GM12878 (cell line): ENCODE measurements at regions not wholly inside any gene's neighbourhood (a gene's known extent, or its start where the extent isn't known, plus 50 kb on each side); places are given as distances from the start of the nearest gene placed in this dataset.
A peak's percentile ranks its signal among the peaks of the same experiment; 100 is the strongest.

Experiments
- BRCA1 ChIP-seq: IDR thresholded peaks from 2 replicates; pipeline ENCODE4 v1.6.1; 2011; ENCODE audit warnings: low read depth, low read length, improper control_type of control experiment
- KLF5 ChIP-seq: fragments of 450-650 bp; IDR thresholded peaks from 2 replicates; pipeline ENCODE4 v1.6.1; 2014; ENCODE audit warnings: mild to moderate bottlenecking; ENCODE audit not compliant: partially characterized antibody
- MYB ChIP-seq: fragments of 150-350 bp; IDR thresholded peaks from 2 replicates; pipeline ENCODE4 v1.6.1; 2014; ENCODE audit warnings: mild to moderate bottlenecking, low read depth, low read length, borderline replicate concordance
- NFYA ChIP-seq: IDR thresholded peaks from 2 replicates; pipeline ENCODE4 v1.6.1; 2011; ENCODE audit warnings: low read depth, mild to moderate bottlenecking, low read length, improper control_type of control experiment, borderline replicate concordance
- POLR2AphosphoS5 ChIP-seq: IDR thresholded peaks from 2 replicates; pipeline ENCODE4 v1.6.1; 2011; ENCODE audit warnings: mild to moderate bottlenecking, low read length, inconsistent platforms
- RAD21 ChIP-seq: IDR thresholded peaks from 2 replicates; pipeline ENCODE4 v1.6.1; 2011; ENCODE audit warnings: mild to moderate bottlenecking, low read depth, low read length, moderate library complexity; ENCODE audit not compliant: insufficient read depth
- RFX5 ChIP-seq: IDR thresholded peaks from 2 replicates; pipeline ENCODE4 v1.6.1; 2011; ENCODE audit warnings: low read depth, low read length, improper control_type of control experiment
- SMAD5 ChIP-seq: IDR thresholded peaks from 2 replicates; pipeline ENCODE4 v1.6.1; 2016; ENCODE audit warnings: antibody characterized with exemption, low read depth
- STAT3 ChIP-seq: IDR thresholded peaks from 2 replicates; pipeline ENCODE4 v1.6.1; 2011; ENCODE audit warnings: low read depth, low read length, improper control_type of control experiment
- ZBTB11 ChIP-seq: fragments of 450-650 bp; formaldehyde crosslinking; IDR thresholded peaks from 2 replicates; pipeline ENCODE4 v1.5.0; 2022; ENCODE audit warnings: mild to moderate bottlenecking, missing genetic modification characterization
- ZZZ3 ChIP-seq: IDR thresholded peaks from 2 replicates; pipeline ENCODE4 v1.6.1; 2011; ENCODE audit warnings: low read depth; ENCODE audit not compliant: control insufficient read depth, insufficient read length
- TF ChIP-seq, protein P1 (sequence below), 3 experiments: IDR thresholded peaks in 2 of 3; conservative IDR thresholded peaks in 1 of 3; 2 replicates each; pipeline ENCODE4 v1.5.1; 2011; ENCODE audit warnings: low read depth in 3 of 3, low read length in 3 of 3, mild to moderate bottlenecking in 3 of 3, control low read depth in 2 of 3, moderate library complexity in 2 of 3, inconsistent platforms in 1 of 3, mixed read lengths in 1 of 3; ENCODE audit not compliant: control insufficient read depth in 2 of 3, insufficient read depth in 1 of 3; ENCODE audit errors: extremely low read depth in 1 of 3

DNA sequence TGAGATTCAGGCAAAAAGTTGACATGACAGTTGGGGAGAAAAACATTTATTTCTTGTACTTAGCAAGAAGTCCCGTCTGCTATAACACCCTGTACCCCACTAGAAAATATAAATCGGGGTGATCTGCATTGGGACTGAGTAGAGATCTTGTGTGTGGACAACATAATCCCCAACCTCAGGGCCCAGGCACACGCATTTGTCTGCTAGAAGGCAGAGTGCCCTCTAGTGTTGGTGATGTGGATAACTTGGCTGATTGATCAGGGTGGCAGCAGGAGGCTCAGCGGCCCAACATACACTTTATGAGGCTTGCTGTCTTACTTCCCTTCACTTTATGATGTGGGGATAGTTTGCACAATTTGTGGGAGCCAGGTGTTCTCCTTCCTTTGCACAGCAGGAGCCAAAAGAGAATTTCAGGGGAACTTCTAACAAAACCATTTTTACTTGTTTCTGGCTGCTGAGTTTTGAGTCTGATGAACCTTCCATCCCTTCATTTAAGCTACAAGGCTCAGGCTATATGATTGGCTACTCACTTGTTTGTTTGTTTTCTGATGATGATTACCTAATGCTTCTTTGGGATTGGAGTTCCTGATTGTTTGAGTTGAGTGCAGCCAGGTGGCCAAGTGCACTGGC, 263.2 kb downstream of the DMAC1 start (continued):
- TF ChIP-seq, protein P1, sequence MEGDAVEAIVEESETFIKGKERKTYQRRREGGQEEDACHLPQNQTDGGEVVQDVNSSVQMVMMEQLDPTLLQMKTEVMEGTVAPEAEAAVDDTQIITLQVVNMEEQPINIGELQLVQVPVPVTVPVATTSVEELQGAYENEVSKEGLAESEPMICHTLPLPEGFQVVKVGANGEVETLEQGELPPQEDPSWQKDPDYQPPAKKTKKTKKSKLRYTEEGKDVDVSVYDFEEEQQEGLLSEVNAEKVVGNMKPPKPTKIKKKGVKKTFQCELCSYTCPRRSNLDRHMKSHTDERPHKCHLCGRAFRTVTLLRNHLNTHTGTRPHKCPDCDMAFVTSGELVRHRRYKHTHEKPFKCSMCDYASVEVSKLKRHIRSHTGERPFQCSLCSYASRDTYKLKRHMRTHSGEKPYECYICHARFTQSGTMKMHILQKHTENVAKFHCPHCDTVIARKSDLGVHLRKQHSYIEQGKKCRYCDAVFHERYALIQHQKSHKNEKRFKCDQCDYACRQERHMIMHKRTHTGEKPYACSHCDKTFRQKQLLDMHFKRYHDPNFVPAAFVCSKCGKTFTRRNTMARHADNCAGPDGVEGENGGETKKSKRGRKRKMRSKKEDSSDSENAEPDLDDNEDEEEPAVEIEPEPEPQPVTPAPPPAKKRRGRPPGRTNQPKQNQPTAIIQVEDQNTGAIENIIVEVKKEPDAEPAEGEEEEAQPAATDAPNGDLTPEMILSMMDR (IDR thresholded peaks at IDR 0.05 in 2 of 3, conservative IDR thresholded peaks at IDR 0.05 in 1 of 3; ENCODE audit: control insufficient read depth in 2 of 3, extremely low read depth in 1 of 3, insufficient read depth in 1 of 3, low read depth in 3 of 3, low read length in 3 of 3) = peak; percentile 63 to 79 (median 76)
- TF ChIP-seq MYB (no peak), ZBTB11 (CRISPR knock-in tag) (no peak), ZZZ3 (no peak), BRCA1 (no peak), STAT3 (no peak), RFX5 (no peak), KLF5 (no peak), RAD21 (peak; percentile 79), SMAD5 (no peak), POLR2AphosphoS5 (no peak), NFYA (no peak)
